WTC11 (cell line): ENCODE measurements at regions not wholly inside any gene's neighbourhood (a gene's known extent, or its start where the extent isn't known, plus 50 kb on each side); places are given as distances from the start of the nearest gene placed in this dataset.

Source experiments
- ATAC-seq: fragments of 200-7000 bp; cut with Tn5 transposase; 2 replicates; pipeline ENCODE4 v1.10.0; 2021; ENCODE audit warnings: mild to moderate bottlenecking, moderate library complexity
- CTCF ChIA-PET: fragments of 300-600 bp; sonication (Branson Sonifier 250); formaldehyde crosslinking; loops from one replicate; lab custom pipeline; 2021; ENCODE audit warnings: antibody characterized with exemption; lab: Charles Lee
- POLR2A ChIA-PET: fragments of 350-600 bp; sonication (Branson Sonifier 250); formaldehyde crosslinking; loops from one replicate; lab custom pipeline; 2021; ENCODE audit warnings: antibody characterized with exemption; lab: Charles Lee
- DNase-seq: peaks from one replicate; pipeline ENCODE4 v3.0.0; 2021; ENCODE audit warnings: low spot score
- H3K27ac Mint-ChIP-seq: 2 replicates; pipeline ENCODE4 v1.8.0; 2021; ENCODE audit warnings: mixed read lengths
- H3K27me3 Mint-ChIP-seq: 2 replicates; pipeline ENCODE4 v1.8.0; 2021; ENCODE audit warnings: low read depth, mild to moderate bottlenecking, moderate library complexity, mixed read lengths
- H3K36me3 Mint-ChIP-seq: 2 replicates; pipeline ENCODE4 v1.8.0; 2021; ENCODE audit warnings: mixed read lengths
- H3K4me1 Mint-ChIP-seq: 2 replicates; pipeline ENCODE4 v1.8.0; 2022; ENCODE audit warnings: mixed read lengths
- H3K4me3 Mint-ChIP-seq: 2 replicates; pipeline ENCODE4 v1.8.0; 2021; ENCODE audit warnings: mild to moderate bottlenecking, moderate library complexity, mixed read lengths
- H3K9me3 Mint-ChIP-seq: 2 replicates; pipeline ENCODE4 v1.8.0; 2021; ENCODE audit warnings: mixed read lengths
- AFF4 ChIP-seq: sonication (generic); formaldehyde crosslinking; IDR thresholded peaks from 2 replicates; pipeline ENCODE4 v1.8.1; 2023; ENCODE audit warnings: mild to moderate bottlenecking, missing genetic modification reagents, borderline replicate concordance
- ARID4B ChIP-seq: sonication (generic); formaldehyde crosslinking; IDR thresholded peaks from 2 replicates; pipeline ENCODE4 v1.8.0; 2023; ENCODE audit warnings: missing genetic modification reagents, mild to moderate bottlenecking, borderline replicate concordance
- ATF3 ChIP-seq: sonication (generic); formaldehyde crosslinking; conservative IDR thresholded peaks from 2 replicates; pipeline ENCODE4 v1.8.1; 2022; ENCODE audit warnings: mild to moderate bottlenecking, missing genetic modification reagents
- ATF6 ChIP-seq: sonication (generic); formaldehyde crosslinking; IDR thresholded peaks from 2 replicates; pipeline ENCODE4 v1.8.1; 2023; ENCODE audit warnings: mild to moderate bottlenecking, missing genetic modification reagents
- CDX4 ChIP-seq: fragments of 250-450 bp; sonication (Bioruptor Pico); IDR thresholded peaks from 2 replicates; pipeline ENCODE4 v1.9.0; 2021; ENCODE audit warnings: moderate library complexity, mild to moderate bottlenecking, inconsistent platforms, borderline replicate concordance
- ERG ChIP-seq: fragments of 250-450 bp; sonication (Bioruptor Pico); IDR thresholded peaks from 2 replicates; pipeline ENCODE4 v1.8.0; 2021; ENCODE audit warnings: mild to moderate bottlenecking
- MAX ChIP-seq: sonication (generic); formaldehyde crosslinking; IDR thresholded peaks from 2 replicates; pipeline ENCODE4 v1.8.0; 2022; ENCODE audit warnings: mild to moderate bottlenecking, missing genetic modification reagents
- NFYB ChIP-seq: sonication (generic); formaldehyde crosslinking; conservative IDR thresholded peaks from 2 replicates; pipeline ENCODE4 v1.8.0; 2022; ENCODE audit warnings: low read depth, missing genetic modification reagents
- SOX15 ChIP-seq: fragments of 250-450 bp; sonication (Bioruptor Pico); IDR thresholded peaks from 2 replicates; pipeline ENCODE4 v1.9.0; 2021; ENCODE audit warnings: mild to moderate bottlenecking
- TEAD4 ChIP-seq: sonication (generic); formaldehyde crosslinking; IDR thresholded peaks from 2 replicates; pipeline ENCODE4 v1.8.0; 2022; ENCODE audit warnings: mild to moderate bottlenecking, missing genetic modification reagents
- ZNF232 ChIP-seq: sonication (generic); formaldehyde crosslinking; IDR thresholded peaks from 2 replicates; pipeline ENCODE4 v1.8.0; 2022; ENCODE audit warnings: mild to moderate bottlenecking, missing genetic modification reagents
- ZNF416 ChIP-seq: fragments of 250-450 bp; sonication (Bioruptor Pico); IDR thresholded peaks from 2 replicates; pipeline ENCODE4 v1.9.0; 2021; ENCODE audit warnings: mild to moderate bottlenecking, inconsistent platforms
- ZNF512 ChIP-seq: sonication (generic); formaldehyde crosslinking; IDR thresholded peaks from 2 replicates; pipeline ENCODE4 v1.8.1; 2022; ENCODE audit warnings: missing genetic modification reagents, borderline replicate concordance
- ZNF532 ChIP-seq: fragments of 250-450 bp; sonication (Bioruptor Pico); IDR thresholded peaks from 2 replicates; pipeline ENCODE4 v1.9.0; 2021; ENCODE audit warnings: mild to moderate bottlenecking, borderline replicate concordance
- ZSCAN18 ChIP-seq: fragments of 250-450 bp; sonication (Bioruptor Pico); IDR thresholded peaks from 2 replicates; pipeline ENCODE4 v2.1.2; 2022; ENCODE audit warnings: mild to moderate bottlenecking, moderate library complexity

- TF ChIP-seq AFF4 (CRISPR knock-in tag): no peak
- TF ChIP-seq ARID4B: no peak
- TF ChIP-seq SOX15 (CRISPR knock-in tag): no peak
- no peak for TF ChIP-seq TEAD4 (CRISPR knock-in tag)
- no peak for TF ChIP-seq ZNF512 (CRISPR knock-in tag)
- TF ChIP-seq CDX4: no peak
- TF ChIP-seq ERG: no peak
- TF ChIP-seq ATF6 (CRISPR knock-in tag): no peak
Observed at GRCh38 chr3:74883222-74883621, 268.8 kb upstream of the CNTN3 start (continued).

GRCh38 chr3:74880237-74880636 lies 265.8 kb upstream of the CNTN3 start:
- ATAC-seq (no peak), DNase-seq (no peak)
- H3K9me3 Mint-ChIP-seq: peaks cover 3% of the 10 kb centered on the region
- H3K27me3 Mint-ChIP-seq: no peaks in the 10 kb centered on the region
- CTCF ChIA-PET: no interaction called here
- H3K36me3 Mint-ChIP-seq: no peaks in the 10 kb centered on the region
- TF ChIP-seq ZSCAN18 (CRISPR knock-in tag) (no peak), MAX (CRISPR knock-in tag) (no peak), ZNF532 (no peak), SOX15 (CRISPR knock-in tag) (no peak), NFYB (no peak), ZNF232 (CRISPR knock-in tag) (no peak), ATF3 (no peak), ZNF416 (CRISPR knock-in tag) (no peak)
- TF ChIP-seq, all 79 proteins: peak for 0
- Mint-ChIP-seq H3K27ac (no peak overlapping the region), H3K4me1 (no peaks in the 10 kb centered on the region), H3K4me3 (no peak overlapping the region)
- POLR2A ChIA-PET: no interaction called here
